B cell (primary cell): ENCODE measurements at regions not wholly inside any gene's neighbourhood (a gene's known extent, or its start where the extent isn't known, plus 50 kb on each side); places are given as distances from the start of the nearest gene placed in this dataset.

Source experiments
- ATAC-seq: fragments of 200-7000 bp; cut with Tn5 transposase; one replicate; pipeline ENCODE4 v1.10.0; 2021; ENCODE audit warnings: low read depth, mild to moderate bottlenecking, moderate number of reproducible peaks, moderate library complexity
- CTCF ChIA-PET: fragments of 350-600 bp; sonication (Branson Sonifier 250); formaldehyde crosslinking; loops from one replicate; lab custom pipeline; 2021; ENCODE audit warnings: antibody characterized with exemption, inconsistent platforms; lab: Charles Lee
- POLR2A ChIA-PET: fragments of 350-600 bp; sonication (Branson Sonifier 250); formaldehyde crosslinking; loops from one replicate; lab custom pipeline; 2021; ENCODE audit warnings: antibody characterized with exemption; lab: Charles Lee
- DNase-seq: peaks from one replicate; pipeline ENCODE4 v3.0.0; 2013
- H2AFZ ChIP-seq: 2 replicates; pipeline ENCODE4 v1.6.1; 2012; ENCODE audit warnings: mild to moderate bottlenecking, low read depth, low read length; ENCODE audit not compliant: insufficient read depth, poor library complexity, severe bottlenecking
- H3K27ac ChIP-seq, 2 donors: 1 replicate in 1 of 2; 2 replicates in 1 of 2; pipeline ENCODE4 v1.5.1; 2012 to 2013; ENCODE audit warnings: low read length in 2 of 2, mild to moderate bottlenecking in 2 of 2, moderate library complexity in 1 of 2
- H3K27me3 ChIP-seq, 4 experiments: fragments of 200-600 bp in 1 of 4; sonication (generic) in 1 of 4; replicated peaks in 1 of 4; 1 replicate in 2 of 4; 2 replicates in 2 of 4; pipeline versions ENCODE4 v1.6.1 to v1.7.0; 2013 to 2016; ENCODE audit warnings: low read length in 3 of 4, mild to moderate bottlenecking in 2 of 4, mixed read lengths in 1 of 4, moderate library complexity in 1 of 4; ENCODE audit not compliant: insufficient read depth in 4 of 4, control insufficient read depth in 3 of 4; ENCODE audit errors: control extremely low read depth in 1 of 4
- H3K36me3 ChIP-seq, 2 experiments: replicated peaks in 1 of 2; 1 replicate in 1 of 2; 2 replicates in 1 of 2; pipeline versions ENCODE4 v1.6.1 to v1.7.1; 2013; ENCODE audit warnings: low read length in 1 of 2; ENCODE audit not compliant: insufficient read depth in 2 of 2, control insufficient read depth in 1 of 2; ENCODE audit errors: control extremely low read depth in 1 of 2, extremely low read depth in 1 of 2
- H3K4me1 ChIP-seq, 2 donors: fragments of 200-600 bp in 1 of 2; sonication (generic) in 1 of 2; 1 replicate in 1 of 2; 2 replicates in 1 of 2; pipeline versions ENCODE4 v1.5.1 to v1.6.1; 2013 to 2017; ENCODE audit warnings: low read length in 2 of 2; ENCODE audit not compliant: control insufficient read depth in 2 of 2, insufficient read depth in 2 of 2
- H3K4me2 ChIP-seq: replicated peaks from 2 replicates; pipeline ENCODE3; 2012; ENCODE audit warnings: mild to moderate bottlenecking, low read depth, low read length; ENCODE audit not compliant: poor library complexity, severe bottlenecking
- H3K4me3 ChIP-seq, 5 experiments: fragments of 200-600 bp in 1 of 5; sonication (generic) in 1 of 5; 1 replicate in 3 of 5; 2 replicates in 2 of 5; pipeline versions ENCODE4 v1.5.1 to v1.7.0; 2011 to 2016; ENCODE audit warnings: low read length in 4 of 5, mild to moderate bottlenecking in 4 of 5, low read depth in 2 of 5, control low read depth in 1 of 5, moderate library complexity in 1 of 5; ENCODE audit not compliant: insufficient read depth in 1 of 5; ENCODE audit errors: control extremely low read depth in 1 of 5, extremely low read depth in 1 of 5
- H3K79me2 ChIP-seq: fragments of 200-600 bp; sonication (generic); one replicate; pipeline ENCODE4 v1.6.0; 2016; ENCODE audit warnings: low read length; ENCODE audit not compliant: control insufficient read depth, insufficient read depth
- H3K9ac ChIP-seq: fragments of 200-600 bp; sonication (generic); 2 replicates; pipeline ENCODE4 v1.6.1; 2017; ENCODE audit warnings: mild to moderate bottlenecking, low read length, moderate library complexity
- H3K9me3 ChIP-seq, 3 donors: one replicate each; pipeline versions ENCODE4 v1.6.1 to v1.7.1; 2013; ENCODE audit warnings: low read length in 2 of 3; ENCODE audit not compliant: control insufficient read depth in 2 of 3, insufficient read depth in 1 of 3; ENCODE audit errors: control extremely low read depth in 1 of 3
- H4K20me1 ChIP-seq: 2 replicates; pipeline ENCODE4 v1.6.0; 2012; ENCODE audit warnings: mild to moderate bottlenecking, low read length; ENCODE audit not compliant: insufficient read depth, control insufficient read depth, poor library complexity, severe bottlenecking
- H3K27ac Mint-ChIP-seq: one replicate; pipeline ENCODE4 v1.8.0; 2021; ENCODE audit warnings: mixed read lengths
- H3K27me3 Mint-ChIP-seq: one replicate; pipeline ENCODE4 v1.8.0; 2021; ENCODE audit warnings: mixed read lengths
- H3K4me1 Mint-ChIP-seq: one replicate; pipeline ENCODE4 v1.8.0; 2021; ENCODE audit warnings: mixed read lengths
- H3K4me3 Mint-ChIP-seq: one replicate; pipeline ENCODE4 v1.8.0; 2021; ENCODE audit warnings: mixed read lengths
- H3K9me3 Mint-ChIP-seq: one replicate; pipeline ENCODE4 v1.8.0; 2022; ENCODE audit warnings: mixed read lengths; ENCODE audit not compliant: insufficient read depth
- EZH2 ChIP-seq: IDR thresholded peaks from 2 replicates; pipeline ENCODE4 v1.6.1; 2012; ENCODE audit warnings: borderline replicate concordance, low read depth, mild to moderate bottlenecking, moderate library complexity, low read length; ENCODE audit not compliant: insufficient read depth, poor library complexity, severe bottlenecking
- WGBS: methylation state at CpG from one replicate; pipeline ENCODE4 v1.1.5; 2013; ENCODE audit warnings: missing lambda C conversion rate; ENCODE audit not compliant: insufficient coverage; 5-methylcytosine and 5-hydroxymethylcytosine counted together
- intact Hi-C: fragments of 100-400 bp; cut with micrococcal nuclease; formaldehyde crosslinking; loops from one replicate; pipeline ENCODE4 v1.10.0; 2022
- TF ChIP-seq, protein P1 (sequence below): fragments of 200-600 bp; IDR thresholded peaks from one replicate; pipeline ENCODE4 v1.8.0; 2022; ENCODE audit warnings: antibody characterized with exemption, mild to moderate bottlenecking

DNA sequence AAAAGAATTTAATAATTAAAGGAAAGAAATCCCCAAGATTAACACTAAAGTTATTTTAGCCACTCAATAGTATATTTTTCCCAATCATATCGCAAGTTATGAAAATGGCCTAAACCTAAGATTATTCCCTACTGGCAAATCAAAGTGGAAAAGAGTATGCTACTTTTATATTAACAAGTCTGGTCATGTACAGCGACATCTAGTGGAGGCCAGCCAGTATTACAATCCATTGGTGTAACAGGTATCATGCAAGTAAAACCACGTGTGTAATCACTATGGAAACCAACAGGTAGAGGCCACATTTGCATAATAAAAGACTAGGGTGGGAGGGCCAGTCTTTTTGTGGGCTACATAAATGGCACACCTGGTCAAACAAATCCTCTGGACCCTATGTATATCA is 976.4 kb upstream of the CDH9 start:
- no peak overlapping the region for H3K27ac Mint-ChIP-seq
- H3K27me3 Mint-ChIP-seq: no peaks in the 10 kb centered on the region
- no peak overlapping the region for H3K27ac ChIP-seq
- no peaks in the 10 kb centered on the region for H3K4me1 ChIP-seq
- TF ChIP-seq EZH2: no peak
- TF ChIP-seq, protein P1, sequence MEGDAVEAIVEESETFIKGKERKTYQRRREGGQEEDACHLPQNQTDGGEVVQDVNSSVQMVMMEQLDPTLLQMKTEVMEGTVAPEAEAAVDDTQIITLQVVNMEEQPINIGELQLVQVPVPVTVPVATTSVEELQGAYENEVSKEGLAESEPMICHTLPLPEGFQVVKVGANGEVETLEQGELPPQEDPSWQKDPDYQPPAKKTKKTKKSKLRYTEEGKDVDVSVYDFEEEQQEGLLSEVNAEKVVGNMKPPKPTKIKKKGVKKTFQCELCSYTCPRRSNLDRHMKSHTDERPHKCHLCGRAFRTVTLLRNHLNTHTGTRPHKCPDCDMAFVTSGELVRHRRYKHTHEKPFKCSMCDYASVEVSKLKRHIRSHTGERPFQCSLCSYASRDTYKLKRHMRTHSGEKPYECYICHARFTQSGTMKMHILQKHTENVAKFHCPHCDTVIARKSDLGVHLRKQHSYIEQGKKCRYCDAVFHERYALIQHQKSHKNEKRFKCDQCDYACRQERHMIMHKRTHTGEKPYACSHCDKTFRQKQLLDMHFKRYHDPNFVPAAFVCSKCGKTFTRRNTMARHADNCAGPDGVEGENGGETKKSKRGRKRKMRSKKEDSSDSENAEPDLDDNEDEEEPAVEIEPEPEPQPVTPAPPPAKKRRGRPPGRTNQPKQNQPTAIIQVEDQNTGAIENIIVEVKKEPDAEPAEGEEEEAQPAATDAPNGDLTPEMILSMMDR: peak; percentile 20
- H3K9ac ChIP-seq: no peak overlapping the region
- peaks cover 0 to 26% (median 23%) of the 10 kb centered on the region in 3 donors for H3K9me3 ChIP-seq
- no peak for ATAC-seq
- peaks cover 13% of the 10 kb centered on the region for H3K9me3 Mint-ChIP-seq
- no peak overlapping the region for H3K4me3 Mint-ChIP-seq
- H3K27me3 ChIP-seq: no peaks in the 10 kb centered on the region
- ChIA-PET CTCF (no interaction called here), POLR2A (no interaction called here)
- no peaks in the 10 kb centered on the region for H3K36me3 ChIP-seq
- H3K4me2 ChIP-seq: no peak overlapping the region
- intact Hi-C loops: no loop called here
- H2AFZ ChIP-seq: no peak overlapping the region
- no peaks in the 10 kb centered on the region for H3K79me2 ChIP-seq
- H3K4me1 Mint-ChIP-seq: no peaks in the 10 kb centered on the region
- no peaks in the 10 kb centered on the region for H4K20me1 ChIP-seq
- DNase-seq: no peak
- no CpG with 5 or more reads among the region's 3 CpGs for WGBS
- H3K4me3 ChIP-seq: no peak overlapping the region

GRCh38 chr5:28012538-28012937 is 974.2 kb upstream of the CDH9 start:
- H3K4me1 ChIP-seq: no peaks in the 10 kb centered on the region
- WGBS: 100% methylated on average over 5 of the region's 5 CpGs
- H3K36me3 ChIP-seq: no peaks in the 10 kb centered on the region
- peaks cover 0 to 26% (median 23%) of the 10 kb centered on the region in 3 donors for H3K9me3 ChIP-seq
- H3K27me3 Mint-ChIP-seq: no peaks in the 10 kb centered on the region
- ChIA-PET CTCF (no interaction called here), POLR2A (no interaction called here)
- no peak overlapping the region for H3K4me2 ChIP-seq
- DNase-seq (no peak), ATAC-seq (no peak)
- no peaks in the 10 kb centered on the region for H3K27me3 ChIP-seq
- no peak overlapping the region for H3K27ac Mint-ChIP-seq
- no peaks in the 10 kb centered on the region for H3K4me1 Mint-ChIP-seq
- no peak overlapping the region for H3K4me3 Mint-ChIP-seq
- peaks cover 17% of the 10 kb centered on the region for H3K9me3 Mint-ChIP-seq
- no peak overlapping the region for H3K27ac ChIP-seq
- intact Hi-C loops: no loop called here
- H2AFZ ChIP-seq: no peak overlapping the region
- H3K79me2 ChIP-seq: no peaks in the 10 kb centered on the region
- no peak overlapping the region for H3K4me3 ChIP-seq
- H4K20me1 ChIP-seq: no peaks in the 10 kb centered on the region
- H3K9ac ChIP-seq: no peak overlapping the region
- TF ChIP-seq EZH2: no peak
- TF ChIP-seq, protein P1: no peak
